ENCODE measurements at regions not wholly inside any gene's neighbourhood (a gene's known extent, or its start where the extent isn't known, plus 50 kb on each side); places are given as distances from the start of the nearest gene placed in this dataset.

- BruUV-seq (replicated peaks), result no TSS peak
- no peaks in the 10 kb centered on the region for H3K4me1 Mint-ChIP-seq (ENCODE audit: low read depth, unreplicated experiment)
- H3K9me3 Mint-ChIP-seq (ENCODE audit: low read depth, unreplicated experiment), result peaks cover 10% of the 10 kb centered on the region
- peaks cover 57% of the 10 kb centered on the region for H3K27me3 Mint-ChIP-seq (ENCODE audit: unreplicated experiment)
- H3K36me3 Mint-ChIP-seq (ENCODE audit: insufficient read depth, unreplicated experiment), result no peaks in the 10 kb centered on the region
- no peak overlapping the region for H3K4me3 Mint-ChIP-seq (ENCODE audit: low read depth, unreplicated experiment)
- intact Hi-C loops (cut with micrococcal nuclease; ENCODE audit: unreplicated experiment), result no loop called here
- no peak for DNase-seq
- CTCF ChIA-PET, result no interaction called here
- TF ChIP-seq CTCF (IDR thresholded peaks at IDR 0.05; ENCODE audit: unreplicated experiment), result no peak
- H3K27ac Mint-ChIP-seq (ENCODE audit: unreplicated experiment), result no peak overlapping the region
Observed at GRCh38 chr9:86563936-86564335, 209.7 kb upstream of the TUT7 start.

GRCh38 chr9:86563350-86563749 is 209.1 kb upstream of the TUT7 start:
- H3K4me3 Mint-ChIP-seq (ENCODE audit: low read depth, unreplicated experiment), result no peak overlapping the region

GRCh38 chr9:86562691-86563090 is 208.5 kb upstream of the TUT7 start:
- TF ChIP-seq CTCF (IDR thresholded peaks at IDR 0.05; ENCODE audit: unreplicated experiment), result no peak
- CTCF ChIA-PET, result no interaction called here
- intact Hi-C loops (cut with micrococcal nuclease; ENCODE audit: unreplicated experiment), result no loop called here
- H3K36me3 Mint-ChIP-seq (ENCODE audit: insufficient read depth, unreplicated experiment), result no peaks in the 10 kb centered on the region
- BruUV-seq (replicated peaks), result no TSS peak
- H3K4me1 Mint-ChIP-seq (ENCODE audit: low read depth, unreplicated experiment), result no peaks in the 10 kb centered on the region
- H3K9me3 Mint-ChIP-seq (ENCODE audit: low read depth, unreplicated experiment), result peaks cover 7% of the 10 kb centered on the region
- H3K4me3 Mint-ChIP-seq (ENCODE audit: low read depth, unreplicated experiment), result no peak overlapping the region
- no peak for DNase-seq
- no peak overlapping the region for H3K27ac Mint-ChIP-seq (ENCODE audit: unreplicated experiment)
- peaks cover 56% of the 10 kb centered on the region for H3K27me3 Mint-ChIP-seq (ENCODE audit: unreplicated experiment)

More at GRCh38 chr9:86563350-86563749, 209.1 kb upstream of the TUT7 start:
- no peaks in the 10 kb centered on the region for H3K36me3 Mint-ChIP-seq (ENCODE audit: insufficient read depth, unreplicated experiment)
- DNase-seq, result no peak
- no TSS peak for BruUV-seq (replicated peaks)
- H3K27ac Mint-ChIP-seq (ENCODE audit: unreplicated experiment), result no peak overlapping the region
- intact Hi-C loops (cut with micrococcal nuclease; ENCODE audit: unreplicated experiment), result no loop called here
- peaks cover 7% of the 10 kb centered on the region for H3K9me3 Mint-ChIP-seq (ENCODE audit: low read depth, unreplicated experiment)
- peaks cover 56% of the 10 kb centered on the region for H3K27me3 Mint-ChIP-seq (ENCODE audit: unreplicated experiment)
- no peaks in the 10 kb centered on the region for H3K4me1 Mint-ChIP-seq (ENCODE audit: low read depth, unreplicated experiment)
- CTCF ChIA-PET, result no interaction called here
- TF ChIP-seq CTCF (IDR thresholded peaks at IDR 0.05; ENCODE audit: unreplicated experiment), result no peak

- no peak overlapping the region for H3K4me3 Mint-ChIP-seq (ENCODE audit: low read depth, unreplicated experiment)
- TF ChIP-seq CTCF (IDR thresholded peaks at IDR 0.05; ENCODE audit: unreplicated experiment), result no peak
- H3K4me1 Mint-ChIP-seq (ENCODE audit: low read depth, unreplicated experiment), result no peaks in the 10 kb centered on the region
- peaks cover 81% of the 10 kb centered on the region for H3K27me3 Mint-ChIP-seq (ENCODE audit: unreplicated experiment)
- intact Hi-C loops (cut with micrococcal nuclease; ENCODE audit: unreplicated experiment), result no loop called here
- no peaks in the 10 kb centered on the region for H3K36me3 Mint-ChIP-seq (ENCODE audit: insufficient read depth, unreplicated experiment)
- CTCF ChIA-PET, result no interaction called here
- peaks cover 4% of the 10 kb centered on the region for H3K9me3 Mint-ChIP-seq (ENCODE audit: low read depth, unreplicated experiment)
- H3K27ac Mint-ChIP-seq (ENCODE audit: unreplicated experiment), result no peak overlapping the region
- no TSS peak for BruUV-seq (replicated peaks)
- DNase-seq, result no peak
Observed at GRCh38 chr9:86557918-86558317, 203.7 kb upstream of the TUT7 start.
